SH-SY5Y (cell line): ENCODE measurements at regions not wholly inside any gene's neighbourhood (a gene's known extent, or its start where the extent isn't known, plus 50 kb on each side); places are given as distances from the start of the nearest gene placed in this dataset.

Experiments
- GATA2 ChIP-seq: IDR thresholded peaks from 2 replicates; pipeline ENCODE4 v1.6.1; 2011; ENCODE audit warnings: mild to moderate bottlenecking, low read depth, low read length
- GATA3 ChIP-seq: IDR thresholded peaks from 2 replicates; pipeline ENCODE4 v1.6.1; 2011; ENCODE audit warnings: low read depth, mild to moderate bottlenecking, low read length, moderate library complexity

DNA sequence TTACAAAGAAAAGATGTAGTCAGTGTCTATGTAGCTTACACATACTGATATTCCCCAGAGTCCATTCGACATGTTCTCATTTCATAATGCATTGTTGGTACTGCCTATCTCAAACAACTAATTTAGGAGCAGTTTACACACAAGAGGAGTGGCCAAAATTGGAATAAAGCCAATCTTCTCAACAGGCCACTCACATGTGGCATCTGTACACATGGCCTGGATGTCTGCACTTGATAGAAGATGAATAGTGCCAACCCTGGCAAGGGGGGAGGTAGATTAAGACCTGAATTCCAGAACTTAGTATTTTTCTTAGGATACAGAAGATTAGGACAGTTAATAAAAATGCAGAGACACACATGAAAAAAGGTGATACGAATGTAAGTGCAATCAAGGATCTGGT lies 125.3 kb upstream of the STARD3NL start:
- peak; percentile 46; the same call in 1 of the 2 replicates for TF ChIP-seq GATA2
- peak; percentile 57 for TF ChIP-seq GATA3
